PC-3 (cell line): ENCODE measurements at regions not wholly inside any gene's neighbourhood (a gene's known extent, or its start where the extent isn't known, plus 50 kb on each side); places are given as distances from the start of the nearest gene placed in this dataset.

Experiments used
- ATAC-seq: fragments of 200-7000 bp; cut with Tn5 transposase; 2 replicates; pipeline ENCODE4 v1.9.1; 2020; ENCODE audit warnings: mild to moderate bottlenecking, moderate library complexity
- BruUV-seq: library from RNA; stranded (reverse); fragments of 400-500 nt; replicated peaks from 2 replicates; lab custom pipeline; 2021; lab: Mats Ljungman, UMichigan
- CTCF ChIA-PET: fragments of 300-600 bp; sonication (Branson Sonifier 250); formaldehyde crosslinking; loops from one replicate; lab custom pipeline; 2022; ENCODE audit warnings: antibody characterized with exemption; lab: Charles Lee
- POLR2A ChIA-PET: fragments of 300-600 bp; sonication (Branson Sonifier 250); formaldehyde crosslinking; loops from one replicate; lab custom pipeline; 2022; ENCODE audit warnings: antibody characterized with exemption; ENCODE audit not compliant: unreplicated experiment; lab: Charles Lee
- DNase-seq: peaks from one replicate; pipeline ENCODE4 v3.0.0-alpha.2; 2015
- H2AFZ ChIP-seq: fragments of 300-600 bp; sonication (generic); 2 replicates; pipeline ENCODE4 v1.6.0; 2016; ENCODE audit warnings: antibody characterized with exemption, low read length
- H3F3A ChIP-seq: fragments of 300-600 bp; sonication (generic); one replicate; pipeline ENCODE4 v1.6.0; 2017; ENCODE audit warnings: antibody characterized with exemption, low read length, control low read depth, mild to moderate bottlenecking; ENCODE audit not compliant: unreplicated experiment
- H3K27ac ChIP-seq: fragments of 300-600 bp; sonication (generic); 2 replicates; pipeline ENCODE4 v1.5.1; 2016; ENCODE audit warnings: mild to moderate bottlenecking, low read length
- H3K27me3 ChIP-seq: fragments of 300-600 bp; sonication (generic); 2 replicates; pipeline ENCODE4 v1.6.1; 2016; ENCODE audit warnings: low read length, mixed read lengths
- H3K36me3 ChIP-seq: fragments of 300-600 bp; sonication (generic); 2 replicates; pipeline ENCODE4 v1.6.1; 2016; ENCODE audit warnings: low read depth, mixed run types, low read length, mixed read lengths
- H3K4me1 ChIP-seq: fragments of 300-600 bp; sonication (generic); 2 replicates; pipeline ENCODE4 v1.5.1; 2016; ENCODE audit warnings: low read length; ENCODE audit not compliant: insufficient read depth
- H3K4me2 ChIP-seq: fragments of 300-600 bp; sonication (generic); 2 replicates; pipeline ENCODE4 v1.6.0; 2016; ENCODE audit warnings: low read length
- H3K4me3 ChIP-seq: fragments of 300-600 bp; sonication (generic); 2 replicates; pipeline ENCODE4 v1.5.1; 2016; ENCODE audit warnings: mild to moderate bottlenecking, low read length, mixed read lengths
- H3K79me2 ChIP-seq: fragments of 300-600 bp; sonication (generic); 2 replicates; pipeline ENCODE4 v1.6.1; 2017; ENCODE audit warnings: low read length, mixed read lengths
- H3K9ac ChIP-seq: fragments of 300-600 bp; sonication (generic); 2 replicates; pipeline ENCODE4 v1.6.0; 2016; ENCODE audit warnings: mild to moderate bottlenecking, low read length
- H3K9me2 ChIP-seq: fragments of 300-600 bp; sonication (generic); replicated peaks from 2 replicates; pipeline ENCODE4 v1.6.1; 2016; ENCODE audit warnings: mixed run types, low read length, mixed read lengths
- H3K9me3 ChIP-seq: fragments of 300-600 bp; sonication (generic); 2 replicates; pipeline ENCODE4 v1.6.1; 2016; ENCODE audit warnings: low read length, mixed read lengths
- H4K20me1 ChIP-seq: fragments of 300-600 bp; sonication (generic); 2 replicates; pipeline ENCODE4 v1.6.1; 2016; ENCODE audit warnings: low read length, mixed read lengths
- CTCF ChIP-seq: fragments of 300-600 bp; sonication (generic); conservative IDR thresholded peaks from 2 replicates; pipeline ENCODE4 v1.5.1; 2017; ENCODE audit warnings: antibody characterized with exemption, low read depth, mild to moderate bottlenecking, low read length
- EZH2 ChIP-seq: fragments of 300-600 bp; sonication (generic); IDR thresholded peaks from one replicate; pipeline ENCODE4 v1.6.1; 2017; ENCODE audit warnings: antibody characterized with exemption, mild to moderate bottlenecking, low read length; ENCODE audit not compliant: unreplicated experiment
- EZH2phosphoT487 ChIP-seq: fragments of 300-600 bp; sonication (generic); IDR thresholded peaks from 2 replicates; pipeline ENCODE4 v1.6.1; 2018; ENCODE audit warnings: mild to moderate bottlenecking, antibody characterized with exemption, low read length, borderline replicate concordance
- intact Hi-C: fragments of 100-400 bp; cut with micrococcal nuclease; formaldehyde crosslinking; loops from 2 replicates; pipeline ENCODE4 v1.9.0; 2023

DNA sequence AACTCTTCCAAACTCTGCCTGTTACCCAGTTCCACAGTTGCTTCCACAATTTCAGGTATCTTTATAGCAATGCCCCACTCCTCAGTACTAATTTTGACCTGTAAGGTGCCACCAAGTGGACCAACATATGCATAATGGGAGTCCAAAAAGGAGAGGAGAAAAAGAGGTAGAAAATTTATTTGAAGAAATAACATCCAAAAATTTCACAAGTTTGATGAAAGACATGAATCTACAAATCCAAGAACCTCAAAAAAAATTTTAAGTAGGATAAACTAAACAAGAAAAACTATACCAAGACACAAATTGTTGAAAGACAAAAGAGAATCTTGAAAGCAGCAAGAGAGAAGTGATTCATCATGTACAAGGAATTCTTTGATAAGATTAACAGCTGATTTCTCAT is 79.8 kb downstream of the BARX1 start:
- Histone ChIP-seq H3K79me2 (no peaks in the 10 kb centered on the region), H4K20me1 (no peaks in the 10 kb centered on the region), H3F3A (no peaks in the 10 kb centered on the region), H2AFZ (no peak overlapping the region), H3K4me2 (no peak overlapping the region), H3K36me3 (no peaks in the 10 kb centered on the region), H3K4me3 (no peak overlapping the region), H3K9me2 (no peaks in the 10 kb centered on the region), H3K9me3 (peaks cover 8% of the 10 kb centered on the region; the same call in 1 of the 2 replicates), H3K27me3 (no peaks in the 10 kb centered on the region), H3K27ac (no peak overlapping the region), H3K9ac (no peak overlapping the region), H3K4me1 (no peaks in the 10 kb centered on the region)
- POLR2A ChIA-PET, result no interaction called here
- TF ChIP-seq CTCF (no peak), EZH2phosphoT487 (no peak), EZH2 (no peak)
- CTCF ChIA-PET, result no interaction called here
- BruUV-seq, result no TSS peak
- DNase-seq (no peak), ATAC-seq (no peak)
- intact Hi-C loops, result no loop called here

DNA sequence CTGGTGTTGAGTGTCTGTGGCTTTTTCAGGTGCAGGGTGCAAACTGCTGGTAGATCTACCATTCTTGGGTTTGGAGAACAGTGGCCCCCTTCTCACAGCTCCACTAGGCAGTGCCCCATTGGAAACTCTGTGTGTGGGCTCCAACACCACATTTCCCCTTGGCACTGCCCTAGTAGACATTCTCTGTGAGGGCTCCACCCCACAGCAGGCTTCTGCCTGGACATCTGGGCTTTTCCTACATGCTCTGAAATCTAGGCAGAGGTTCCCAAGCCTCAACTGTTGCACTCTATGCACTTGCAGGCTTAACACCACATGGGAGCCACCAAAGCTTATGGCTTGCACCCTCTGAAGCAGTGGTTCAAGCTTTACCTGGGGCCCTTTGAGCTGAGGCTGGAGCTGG is 80.9 kb downstream of the BARX1 start:
- Histone ChIP-seq H3K9ac (no peak overlapping the region), H3K4me1 (no peaks in the 10 kb centered on the region), H3K27ac (no peak overlapping the region), H3F3A (no peaks in the 10 kb centered on the region), H3K9me2 (no peaks in the 10 kb centered on the region), H3K27me3 (0 out of 2 replicates have a peak, but pooled peaks cover 3% of the 10 kb centered on the region), H3K4me2 (no peak overlapping the region), H2AFZ (no peak overlapping the region), H4K20me1 (no peaks in the 10 kb centered on the region), H3K36me3 (no peaks in the 10 kb centered on the region), H3K9me3 (peaks cover 8% of the 10 kb centered on the region; the same call in 1 of the 2 replicates), H3K4me3 (no peak overlapping the region), H3K79me2 (no peaks in the 10 kb centered on the region)
- ChIA-PET POLR2A (no interaction called here), CTCF (no interaction called here)
- no TSS peak for BruUV-seq
- no peak for ATAC-seq
- no peak for DNase-seq
- no peak for TF ChIP-seq CTCF
- TF ChIP-seq EZH2phosphoT487, result no peak
- no peak for TF ChIP-seq EZH2
- intact Hi-C loops, result no loop called here

DNA sequence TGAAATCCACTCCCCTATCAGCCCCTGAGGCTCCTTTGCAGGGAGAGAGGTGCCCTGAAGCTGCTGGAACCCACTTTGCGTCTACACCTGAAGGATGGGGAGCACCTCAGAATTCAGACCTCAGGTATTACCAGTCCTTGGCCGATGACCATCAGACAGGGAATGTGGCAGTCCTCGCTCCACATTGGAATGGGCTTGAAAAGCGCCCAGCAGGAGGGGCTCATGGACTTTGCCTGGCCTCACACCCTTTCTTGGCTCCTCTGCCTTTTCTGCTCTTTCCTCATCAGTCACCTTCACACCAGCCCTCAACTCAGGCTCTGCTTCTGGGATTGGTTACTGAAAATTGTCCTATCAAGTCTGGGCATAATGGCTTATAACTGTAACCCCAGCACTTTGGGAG is 83.9 kb downstream of the BARX1 start:
- ATAC-seq (no peak), DNase-seq (no peak)
- Histone ChIP-seq H3K79me2 (no peaks in the 10 kb centered on the region), H3K9me2 (no peaks in the 10 kb centered on the region), H4K20me1 (no peaks in the 10 kb centered on the region), H3F3A (no peaks in the 10 kb centered on the region), H2AFZ (no peak overlapping the region), H3K9ac (no peak overlapping the region), H3K4me2 (no peak overlapping the region), H3K4me3 (no peak overlapping the region), H3K36me3 (no peaks in the 10 kb centered on the region), H3K27me3 (0 out of 2 replicates have a peak, but pooled peaks cover 13% of the 10 kb centered on the region), H3K27ac (no peak overlapping the region), H3K4me1 (no peaks in the 10 kb centered on the region), H3K9me3 (peaks cover 8% of the 10 kb centered on the region; the same call in 1 of the 2 replicates)
- CTCF ChIA-PET, result no interaction called here
- intact Hi-C loops, result no loop called here
- BruUV-seq, result no TSS peak
- POLR2A ChIA-PET, result no interaction called here
- TF ChIP-seq CTCF (no peak), EZH2 (no peak), EZH2phosphoT487 (no peak)
